ENCODE measurements at regions not wholly inside any gene's neighbourhood (a gene's known extent, or its start where the extent isn't known, plus 50 kb on each side); places are given as distances from the start of the nearest gene placed in this dataset.
A peak's percentile ranks its signal among the peaks of the same experiment; 100 is the strongest.

GRCh38 chr6:71123051-71123450, 165.6 kb upstream of the OGFRL1 start:
- no peak for DNase-seq

- DNase-seq, result no peak
Observed at GRCh38 chr6:71124340-71124739, 164.3 kb upstream of the OGFRL1 start.

- DNase-seq, result no peak
Observed at GRCh38 chr6:71125216-71125615, 163.4 kb upstream of the OGFRL1 start.

GRCh38 chr6:71126506-71126905, 162.1 kb upstream of the OGFRL1 start:
- no peak for DNase-seq

GRCh38 chr6:71127374-71127773, 161.2 kb upstream of the OGFRL1 start:
- no peak for DNase-seq

GRCh38 chr6:71130277-71130676, 158.3 kb upstream of the OGFRL1 start:
- DNase-seq, result no peak

GRCh38 chr6:71134929-71135642, 153.5 kb upstream of the OGFRL1 start:
- no peak for DNase-seq

GRCh38 chr6:71137973-71138372, 150.6 kb upstream of the OGFRL1 start:
- DNase-seq, result no peak

GRCh38 chr6:71138376-71138775, 150.2 kb upstream of the OGFRL1 start:
- DNase-seq, result no peak

- no peak for DNase-seq
Observed at GRCh38 chr6:71139249-71139648, 149.4 kb upstream of the OGFRL1 start.

GRCh38 chr6:71153755-71154325, 134.8 kb upstream of the OGFRL1 start:
- peak in 1 of 56 donors; percentile 4 for DNase-seq

GRCh38 chr6:71157345-71157744, 131.3 kb upstream of the OGFRL1 start:
- DNase-seq, result no peak

- no peak for DNase-seq
Observed at GRCh38 chr6:71164890-71165289, 123.7 kb upstream of the OGFRL1 start.

- DNase-seq, result no peak
Observed at GRCh38 chr6:71168233-71168765, 120.3 kb upstream of the OGFRL1 start.

- DNase-seq, result no peak
Observed at GRCh38 chr6:71171497-71172070, 117.0 kb upstream of the OGFRL1 start.

GRCh38 chr6:71179249-71179885, 109.2 kb upstream of the OGFRL1 start:
- DNase-seq, result no peak

- DNase-seq, result no peak
Observed at GRCh38 chr6:71181565-71181964, 107.0 kb upstream of the OGFRL1 start.

GRCh38 chr6:71187141-71187540, 101.5 kb upstream of the OGFRL1 start:
- no peak for DNase-seq

GRCh38 chr6:71190809-71191208, 97.8 kb upstream of the OGFRL1 start:
- DNase-seq, result no peak

- no peak for DNase-seq
Observed at GRCh38 chr6:71194724-71195123, 93.9 kb upstream of the OGFRL1 start.

GRCh38 chr6:71197267-71197666, 91.3 kb upstream of the OGFRL1 start:
- no peak for DNase-seq

- no peak for DNase-seq
Observed at GRCh38 chr6:71197780-71198179, 90.8 kb upstream of the OGFRL1 start.

Measured in nucleus accumbens (tissue), 56 donors.